HG03575 (cell line): ENCODE measurements at regions not wholly inside any gene's neighbourhood (a gene's known extent, or its start where the extent isn't known, plus 50 kb on each side); places are given as distances from the start of the nearest gene placed in this dataset.

ENCODE experiments used
- ATAC-seq: cut with Tn5 transposase; IDR thresholded peaks from one replicate; pipeline ENCODE4 v1.9.1; 2021; ENCODE audit not compliant: unreplicated experiment, insufficient number of reproducible peaks, low FRiP score; ENCODE audit errors: extremely low read depth

GRCh38 chr12:93322784-93323183, 54.9 kb upstream of the NUDT4 start:
- ATAC-seq: no peak

- ATAC-seq: no peak
Measured at GRCh38 chr12:93323625-93324329, 53.9 kb upstream of the NUDT4 start.

DNA sequence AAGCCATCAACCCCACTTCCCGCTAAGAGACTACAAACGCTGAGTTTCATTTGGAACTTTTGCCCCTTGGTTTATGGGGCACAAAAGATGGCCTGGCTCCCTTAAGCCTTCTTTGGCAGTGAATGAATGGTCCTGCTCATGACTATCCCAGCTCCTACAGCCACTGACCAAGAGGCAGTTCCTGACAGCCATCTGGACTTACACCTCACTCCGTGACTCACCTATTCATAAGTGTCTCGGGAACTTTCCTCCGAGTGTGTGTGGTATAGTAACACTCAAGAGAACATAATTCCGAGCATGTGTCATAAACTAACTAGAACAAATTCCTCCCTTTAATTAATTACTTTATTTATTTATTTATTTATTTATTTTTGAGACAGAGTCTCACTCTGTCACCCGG, 51.9 kb upstream of the NUDT4 start:
- ATAC-seq: no peak
